Retinal pigment epithelial cell (primary cell): ENCODE measurements at regions not wholly inside any gene's neighbourhood (a gene's known extent, or its start where the extent isn't known, plus 50 kb on each side); places are given as distances from the start of the nearest gene placed in this dataset.

Source experiments
- DNase-seq: peaks from one replicate; pipeline ENCODE4 v3.0.0-alpha.2; 2010; ENCODE audit warnings: low read depth
- H3K4me3 ChIP-seq: 2 replicates; pipeline ENCODE4 v1.5.1; 2011; ENCODE audit warnings: mild to moderate bottlenecking, low read length, control low read depth, moderate library complexity
- CTCF ChIP-seq: conservative IDR thresholded peaks from 2 replicates; pipeline ENCODE4 v1.5.1; 2011; ENCODE audit warnings: low read depth, low read length, control low read depth, inconsistent platforms

GRCh38 chr21:27024971-27025370, 58.1 kb upstream of the ADAMTS5 start:
- no peak overlapping the region for H3K4me3 ChIP-seq
- no peak for DNase-seq
- no peak for TF ChIP-seq CTCF

- no peak overlapping the region for H3K4me3 ChIP-seq
- TF ChIP-seq CTCF: no peak
- no peak for DNase-seq
These were observed 57.4 kb upstream of the ADAMTS5 start for GRCh38 chr21:27024301-27024700.

DNA sequence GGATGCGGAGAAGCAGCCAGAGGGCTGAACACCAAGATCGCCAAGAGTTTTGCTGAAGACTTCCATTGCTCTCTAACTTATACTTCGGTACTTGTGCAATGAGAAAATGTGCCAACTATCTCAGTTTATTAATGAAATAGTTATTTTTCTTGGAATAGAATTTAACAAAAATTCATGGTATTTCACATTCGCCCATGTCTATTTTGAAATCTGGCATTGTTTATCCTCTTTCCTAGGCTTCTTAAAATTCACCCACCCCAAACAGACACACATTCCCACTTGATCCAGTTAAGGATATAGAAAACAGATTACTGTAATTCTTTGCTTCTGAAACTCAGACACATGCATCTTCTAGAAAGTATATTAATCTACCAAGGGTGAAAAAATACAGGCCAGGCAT, 56.3 kb upstream of the ADAMTS5 start:
- no peak overlapping the region for H3K4me3 ChIP-seq
- TF ChIP-seq CTCF: no peak
- DNase-seq: no peak

- DNase-seq: no peak
- TF ChIP-seq CTCF: no peak
- no peak overlapping the region for H3K4me3 ChIP-seq
These were observed 54.9 kb upstream of the ADAMTS5 start for GRCh38 chr21:27021801-27022200.

GRCh38 chr21:27021046-27021445, 54.2 kb upstream of the ADAMTS5 start:
- no peak overlapping the region for H3K4me3 ChIP-seq
- DNase-seq: no peak
- no peak for TF ChIP-seq CTCF

- DNase-seq: no peak
- no peak for TF ChIP-seq CTCF
- no peak overlapping the region for H3K4me3 ChIP-seq
These were observed 50.4 kb upstream of the ADAMTS5 start for GRCh38 chr21:27017246-27017645.
